Large intestine (tissue), 3 donors: ENCODE measurements at regions not wholly inside any gene's neighbourhood (a gene's known extent, or its start where the extent isn't known, plus 50 kb on each side); places are given as distances from the start of the nearest gene placed in this dataset.

Source experiments
- DNase-seq, 2 donors: peaks; one replicate each; pipeline versions ENCODE4 v3.0.0 to v3.0.0-alpha.2; 2013
- H3K27ac ChIP-seq: one replicate; pipeline ENCODE4 v1.5.1; 2013; ENCODE audit warnings: low read length
- H3K27me3 ChIP-seq: 2 replicates; pipeline ENCODE4 v1.6.1; 2013; ENCODE audit warnings: low read length; ENCODE audit not compliant: control insufficient read depth, insufficient read depth
- H3K36me3 ChIP-seq: 2 replicates; pipeline ENCODE4 v1.6.1; 2013; ENCODE audit warnings: low read length; ENCODE audit not compliant: control insufficient read depth, insufficient read depth
- H3K4me1 ChIP-seq: one replicate; pipeline ENCODE4 v1.6.1; 2013; ENCODE audit warnings: low read length; ENCODE audit not compliant: control insufficient read depth, insufficient read depth
- H3K4me3 ChIP-seq: one replicate; pipeline ENCODE4 v1.5.1; 2013; ENCODE audit warnings: low read length
- H3K9me3 ChIP-seq: one replicate; pipeline ENCODE4 v1.6.1; 2013; ENCODE audit warnings: mild to moderate bottlenecking, low read depth, low read length, moderate library complexity; ENCODE audit not compliant: control insufficient read depth
- WGBS: methylation state at CpG from one replicate; pipeline ENCODE4 v1.1.5; 2013; ENCODE audit warnings: low lambda C conversion rate; ENCODE audit not compliant: insufficient coverage; 5-methylcytosine and 5-hydroxymethylcytosine counted together

DNA sequence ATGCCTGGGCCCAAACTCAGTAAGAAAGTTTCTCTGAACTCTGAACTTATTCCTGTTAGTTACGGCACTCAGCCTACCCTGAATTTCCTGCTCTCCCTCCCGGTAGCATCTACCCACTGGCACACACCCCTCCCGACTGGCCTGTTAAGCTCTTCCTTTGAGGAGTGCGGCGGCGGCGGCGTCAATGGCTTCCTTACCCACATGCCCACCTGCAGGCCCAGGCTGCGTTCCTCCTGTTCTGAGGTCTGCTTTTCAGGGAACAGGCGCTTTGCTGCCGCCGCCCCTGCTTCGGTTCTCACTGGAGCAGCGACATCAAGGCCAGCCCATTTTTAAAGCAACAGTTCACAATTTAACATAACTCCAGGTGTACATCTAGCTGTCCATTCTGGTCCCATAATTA is 432.4 kb downstream of the DCDC2C start:
- H3K4me3 ChIP-seq, result no peak overlapping the region
- no peak for DNase-seq
- no CpG with 5 or more reads among the region's 14 CpGs for WGBS
- H3K36me3 ChIP-seq, result no peaks in the 10 kb centered on the region
- no peak overlapping the region for H3K27ac ChIP-seq
- no peaks in the 10 kb centered on the region for H3K27me3 ChIP-seq
- no peaks in the 10 kb centered on the region for H3K4me1 ChIP-seq
- H3K9me3 ChIP-seq, result peaks cover 5% of the 10 kb centered on the region

GRCh38 chr2:4139316-4139715 is 435.9 kb downstream of the DCDC2C start:
- WGBS, result no CpG with 5 or more reads among the region's 6 CpGs
- Histone ChIP-seq H3K36me3 (no peaks in the 10 kb centered on the region), H3K27me3 (no peaks in the 10 kb centered on the region), H3K4me1 (no peaks in the 10 kb centered on the region), H3K9me3 (peaks cover 3% of the 10 kb centered on the region), H3K27ac (no peak overlapping the region), H3K4me3 (no peak overlapping the region)
- DNase-seq, result no peak

- H3K4me1 ChIP-seq, result no peaks in the 10 kb centered on the region
- peaks cover 3% of the 10 kb centered on the region for H3K9me3 ChIP-seq
- no peaks in the 10 kb centered on the region for H3K36me3 ChIP-seq
- WGBS, result no CpG with 5 or more reads among the region's 1 CpG
- no peak overlapping the region for H3K27ac ChIP-seq
- H3K27me3 ChIP-seq, result no peaks in the 10 kb centered on the region
- no peak overlapping the region for H3K4me3 ChIP-seq
- no peak for DNase-seq
Observed at GRCh38 chr2:4139731-4140130, 436.4 kb downstream of the DCDC2C start.

DNA sequence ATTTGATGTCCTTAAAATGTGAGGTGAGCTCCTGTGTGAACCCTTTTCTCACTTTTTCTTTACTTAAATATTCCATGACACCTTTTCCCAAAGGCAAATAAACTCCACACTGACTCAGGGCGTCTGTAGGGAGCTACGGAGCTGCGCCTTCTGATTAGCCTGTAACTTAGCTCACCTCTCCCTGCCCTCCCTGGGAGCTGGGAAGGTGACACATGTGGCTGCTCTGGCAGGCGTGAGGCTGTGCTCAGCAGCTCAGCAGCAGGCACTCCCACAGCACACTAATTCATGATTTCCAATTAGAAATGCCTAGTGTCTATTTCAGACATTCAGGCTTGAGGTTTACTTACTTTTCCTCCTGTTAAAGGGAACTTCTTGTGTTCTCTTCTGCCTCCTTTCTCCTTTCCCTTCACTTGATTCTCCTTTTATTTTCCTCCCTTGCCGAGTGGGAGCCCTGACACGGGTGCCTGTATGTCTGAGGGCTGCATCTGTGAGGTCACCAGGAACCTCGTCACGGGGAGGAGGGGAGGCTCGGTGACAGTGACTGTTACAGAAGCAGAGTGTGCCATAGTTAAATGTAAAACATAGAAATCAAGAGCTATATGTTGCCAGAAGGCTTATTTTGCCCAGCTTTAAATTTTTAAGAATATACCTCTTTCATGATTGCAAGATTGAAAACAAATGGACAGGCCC is 437.1 kb downstream of the DCDC2C start:
- Histone ChIP-seq H3K4me3 (no peak overlapping the region), H3K9me3 (peaks cover 3% of the 10 kb centered on the region), H3K27ac (no peak overlapping the region), H3K27me3 (no peaks in the 10 kb centered on the region), H3K4me1 (no peaks in the 10 kb centered on the region), H3K36me3 (no peaks in the 10 kb centered on the region)
- DNase-seq, result no peak
- WGBS, result no CpG with 5 or more reads among the region's 9 CpGs

DNA sequence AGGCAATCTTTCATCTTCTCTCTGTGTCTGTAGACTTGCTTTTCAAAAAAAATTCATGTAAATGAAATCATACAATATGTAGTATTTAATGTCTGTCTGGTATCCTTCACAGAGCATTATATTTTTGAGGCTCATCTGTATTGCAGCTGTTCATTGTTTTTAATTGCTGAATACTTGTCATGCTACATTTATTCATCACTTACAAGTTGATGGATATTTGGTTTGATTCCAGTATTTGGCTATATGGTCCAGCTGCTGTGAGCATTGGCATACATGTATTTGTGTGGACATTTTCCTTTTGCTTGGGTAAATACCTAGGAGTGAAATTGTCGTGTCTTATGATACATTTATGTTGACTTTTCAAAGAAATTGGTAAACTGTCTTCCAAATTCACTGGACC is 441.4 kb downstream of the DCDC2C start:
- H3K27ac ChIP-seq, result no peak overlapping the region
- no peak for DNase-seq
- peaks cover 11% of the 10 kb centered on the region for H3K9me3 ChIP-seq
- H3K27me3 ChIP-seq, result no peaks in the 10 kb centered on the region
- H3K36me3 ChIP-seq, result no peaks in the 10 kb centered on the region
- no peaks in the 10 kb centered on the region for H3K4me1 ChIP-seq
- no CpG with 5 or more reads among the region's 1 CpG for WGBS
- H3K4me3 ChIP-seq, result no peak overlapping the region

- Histone ChIP-seq H3K9me3 (peaks cover 14% of the 10 kb centered on the region), H3K4me3 (no peak overlapping the region), H3K27ac (no peak overlapping the region), H3K36me3 (no peaks in the 10 kb centered on the region), H3K4me1 (no peaks in the 10 kb centered on the region), H3K27me3 (no peaks in the 10 kb centered on the region)
- no CpG with 5 or more reads among the region's 2 CpGs for WGBS
- no peak for DNase-seq
Observed at GRCh38 chr2:4151521-4151920, 448.1 kb downstream of the DCDC2C start.

DNA sequence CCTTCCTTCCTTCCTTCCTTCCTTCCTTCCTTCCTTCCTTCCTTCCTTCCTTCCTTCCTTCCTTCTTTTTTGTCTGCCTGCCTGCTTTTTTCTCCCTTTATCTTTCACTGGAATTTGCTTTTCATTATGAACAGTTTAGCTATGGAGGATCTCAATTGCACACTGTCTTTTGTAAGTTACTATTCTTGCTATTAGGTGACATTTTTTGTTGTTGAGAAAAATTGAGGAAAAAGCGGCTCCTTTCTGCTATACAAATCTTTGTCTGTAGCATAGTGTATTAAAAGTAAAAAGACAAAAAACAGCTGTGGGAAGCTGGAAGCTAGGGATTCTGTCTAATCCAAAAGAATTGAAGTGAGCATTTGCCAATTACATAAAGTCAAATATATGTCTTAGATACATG is 448.7 kb downstream of the DCDC2C start:
- Histone ChIP-seq H3K4me3 (no peak overlapping the region), H3K27ac (no peak overlapping the region), H3K27me3 (no peaks in the 10 kb centered on the region), H3K9me3 (peaks cover 14% of the 10 kb centered on the region), H3K36me3 (no peaks in the 10 kb centered on the region), H3K4me1 (no peaks in the 10 kb centered on the region)
- 80% methylated on average over 1 of the region's 1 CpG for WGBS
- DNase-seq, result no peak

GRCh38 chr2:4168834-4169233 is 465.5 kb downstream of the DCDC2C start:
- WGBS, result 75% methylated on average over 1 of the region's 2 CpGs
- H3K27me3 ChIP-seq, result no peaks in the 10 kb centered on the region
- DNase-seq, result no peak
- H3K4me3 ChIP-seq, result no peak overlapping the region
- no peak overlapping the region for H3K27ac ChIP-seq
- H3K9me3 ChIP-seq, result no peaks in the 10 kb centered on the region
- no peaks in the 10 kb centered on the region for H3K36me3 ChIP-seq
- H3K4me1 ChIP-seq, result no peaks in the 10 kb centered on the region

DNA sequence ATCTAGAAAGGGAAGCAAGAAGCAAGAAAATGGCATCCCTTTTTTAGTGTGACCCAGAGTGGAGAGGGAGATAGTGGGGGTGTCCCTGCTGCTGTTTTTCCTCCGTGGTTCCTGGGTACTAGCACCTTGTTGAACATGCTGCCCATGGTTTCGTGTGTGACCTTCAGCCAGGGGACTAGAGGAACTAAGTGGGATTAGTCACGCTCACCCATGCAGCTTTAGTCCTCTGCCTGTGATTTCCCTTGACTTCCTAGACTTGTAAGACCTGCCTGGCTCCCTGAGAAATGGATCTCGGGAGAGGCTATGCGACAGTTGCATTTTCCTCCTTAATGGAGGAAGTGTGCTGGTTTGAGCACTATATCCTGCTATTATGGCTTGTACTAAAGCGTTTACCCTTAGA is 471.4 kb downstream of the DCDC2C start:
- DNase-seq, result no peak
- Histone ChIP-seq H3K4me3 (no peak overlapping the region), H3K36me3 (no peaks in the 10 kb centered on the region), H3K27me3 (no peaks in the 10 kb centered on the region), H3K4me1 (no peaks in the 10 kb centered on the region), H3K9me3 (peaks cover 7% of the 10 kb centered on the region), H3K27ac (no peak overlapping the region)
- WGBS, result no CpG with 5 or more reads among the region's 6 CpGs

DNA sequence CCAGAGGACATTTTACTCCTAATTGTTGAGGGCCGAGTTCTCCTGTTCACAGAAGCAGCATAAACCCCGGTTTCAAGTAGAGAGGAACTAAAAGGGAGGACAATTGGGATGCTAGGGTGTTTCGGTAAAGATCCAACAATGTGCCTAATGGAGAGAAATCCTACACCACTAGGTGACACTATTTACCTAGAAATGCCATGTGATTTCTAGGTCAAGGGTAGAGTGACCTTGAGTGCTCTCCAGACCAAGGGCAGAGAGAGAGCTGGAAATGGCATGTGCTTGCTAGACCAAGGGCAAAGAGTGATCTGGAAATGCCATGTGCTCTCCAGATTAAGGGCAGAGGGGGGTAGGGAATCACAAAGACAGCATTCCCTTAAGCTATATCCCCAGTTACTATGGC is 472.0 kb downstream of the DCDC2C start:
- Histone ChIP-seq H3K4me3 (no peak overlapping the region), H3K36me3 (no peaks in the 10 kb centered on the region), H3K27me3 (no peaks in the 10 kb centered on the region), H3K27ac (no peak overlapping the region), H3K9me3 (peaks cover 7% of the 10 kb centered on the region), H3K4me1 (no peaks in the 10 kb centered on the region)
- DNase-seq, result no peak
- WGBS, result no CpG with 5 or more reads among the region's 3 CpGs

DNA sequence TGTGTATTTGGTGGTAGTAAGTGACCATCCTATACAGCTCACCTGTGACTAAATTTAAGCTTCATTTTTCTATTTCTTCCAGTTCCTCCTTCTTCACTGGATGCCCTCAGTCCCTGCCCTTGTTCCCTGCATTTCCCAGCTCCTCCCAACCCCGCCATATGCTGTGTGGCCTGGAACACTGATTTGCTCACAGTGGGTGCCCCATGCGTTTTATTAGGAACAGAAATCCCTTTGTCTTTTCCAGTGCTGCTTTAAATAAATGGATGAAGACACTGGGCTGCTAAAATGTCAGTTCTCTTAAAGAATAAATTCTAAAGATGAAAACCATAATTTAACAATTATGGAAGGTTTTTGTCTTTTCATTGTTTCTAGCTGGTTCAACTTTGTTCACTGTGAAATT is 477.3 kb downstream of the DCDC2C start:
- Histone ChIP-seq H3K9me3 (peaks cover 11% of the 10 kb centered on the region), H3K4me3 (no peak overlapping the region), H3K27ac (no peak overlapping the region), H3K36me3 (no peaks in the 10 kb centered on the region), H3K4me1 (no peaks in the 10 kb centered on the region), H3K27me3 (no peaks in the 10 kb centered on the region)
- DNase-seq, result no peak
- WGBS, result no CpG with 5 or more reads among the region's 2 CpGs
